Right lobe of liver (tissue), 6 donors: ENCODE measurements at regions not wholly inside any gene's neighbourhood (a gene's known extent, or its start where the extent isn't known, plus 50 kb on each side); places are given as distances from the start of the nearest gene placed in this dataset.

Source experiments
- ATAC-seq, 4 donors: fragments of 200-7000 bp; cut with Tn5 transposase; one replicate each; pipeline ENCODE4 v1.9.1; 2020; ENCODE audit warnings: mild to moderate bottlenecking in 4 of 4, moderate library complexity in 4 of 4
- DNase-seq, 3 donors: peaks; one replicate each; pipeline ENCODE4 v3.0.0-alpha.2; 2020
- H3K27ac ChIP-seq, 3 donors: fragments of 200-600 bp; one replicate each; pipeline ENCODE4 v1.8.0; 2022
- H3K27me3 ChIP-seq, 2 donors: fragments of 200-600 bp; one replicate each; pipeline ENCODE4 v1.8.0; 2022
- H3K36me3 ChIP-seq, 4 donors: fragments of 200-600 bp; sonication (generic) in 1 of 4; one replicate each; pipeline versions ENCODE4 v1.5.1 to v1.8.0; 2017 to 2022; ENCODE audit warnings: control low read depth in 1 of 4
- H3K4me1 ChIP-seq, 4 donors: fragments of 200-600 bp; sonication (generic) in 1 of 4; one replicate each; pipeline versions ENCODE4 v1.5.1 to v1.8.0; 2017 to 2022; ENCODE audit warnings: control low read depth in 1 of 4
- H3K4me3 ChIP-seq, 3 donors: fragments of 200-600 bp; one replicate each; pipeline ENCODE4 v1.8.0; 2022
- H3K9me3 ChIP-seq, 4 donors: fragments of 200-600 bp; sonication (generic) in 1 of 4; one replicate each; pipeline versions ENCODE4 v1.5.1 to v1.8.0; 2017 to 2022; ENCODE audit warnings: control low read depth in 1 of 4
- CTCF ChIP-seq, 4 donors: fragments of 200-600 bp in 3 of 4; fragments of 450-650 bp in 1 of 4; IDR thresholded peaks; one replicate each; pipeline versions ENCODE4 v1.5.1 to v1.8.0; 2016 to 2022; ENCODE audit warnings: antibody characterized with exemption in 4 of 4, mild to moderate bottlenecking in 2 of 4
- POLR2A ChIP-seq: fragments of 450-650 bp; IDR thresholded peaks from one replicate; pipeline ENCODE4 v1.6.1; 2017; ENCODE audit warnings: antibody characterized with exemption, mild to moderate bottlenecking
- WGBS: methylation state at CpG from one replicate; pipeline ENCODE4 v1.1.6; 2018; ENCODE audit warnings: low coverage, low lambda C conversion rate; ENCODE audit not compliant: insufficient coverage; ENCODE audit errors: missing lambda C conversion rate; 5-methylcytosine and 5-hydroxymethylcytosine counted together
- intact Hi-C, 2 donors: fragments of 100-400 bp; cut with DNase I; formaldehyde crosslinking; loops; one replicate each; pipeline versions ENCODE4 v1.11.2 to v1.14.1; 2022
- donor health status: DM: no; HTN: yes; CAD: no.
- donor health status: DM: no; HTN: no; CAD: no.
- donor health status: DM: no; HTN: no; CAD: no.
- donor health status: DM: no; HTN: yes; CAD: no.
- donor health status: DM: no; HTN: yes; CAD: no.

- no peaks in the 10 kb centered on the region for H3K36me3 ChIP-seq
- no peak overlapping the region for H3K4me3 ChIP-seq
- TF ChIP-seq CTCF (IDR thresholded peaks at IDR 0.05) = no peak
- no peak for TF ChIP-seq POLR2A
- no peaks in the 10 kb centered on the region for H3K27me3 ChIP-seq
- intact Hi-C loops = no loop called here
- no peaks in the 10 kb centered on the region for H3K9me3 ChIP-seq
- DNase-seq = no peak
- no peak for ATAC-seq
- H3K27ac ChIP-seq = no peak overlapping the region
- H3K4me1 ChIP-seq = no peaks in the 10 kb centered on the region
- 88% methylated on average over 2 of the region's 2 CpGs for WGBS
These were observed 68.0 kb downstream of the OLIG3 start for GRCh38 chr6:137426007-137426689.

- TF ChIP-seq POLR2A = no peak
- no peak for TF ChIP-seq CTCF (IDR thresholded peaks at IDR 0.05)
- Histone ChIP-seq H3K27me3 (no peaks in the 10 kb centered on the region), H3K36me3 (no peaks in the 10 kb centered on the region), H3K9me3 (no peaks in the 10 kb centered on the region), H3K27ac (no peak overlapping the region), H3K4me3 (no peak overlapping the region), H3K4me1 (no peaks in the 10 kb centered on the region)
- intact Hi-C loops = no loop called here
- 49% methylated on average over 3 of the region's 3 CpGs for WGBS
- DNase-seq = no peak
- ATAC-seq = no peak
These were observed 69.9 kb downstream of the OLIG3 start for GRCh38 chr6:137424251-137424650.

- no peaks in the 10 kb centered on the region for H3K4me1 ChIP-seq
- no peak overlapping the region for H3K4me3 ChIP-seq
- intact Hi-C loops = no loop called here
- no peaks in the 10 kb centered on the region for H3K36me3 ChIP-seq
- no peak overlapping the region for H3K27ac ChIP-seq
- no peak for TF ChIP-seq CTCF (IDR thresholded peaks at IDR 0.05)
- no peak for TF ChIP-seq POLR2A
- 60% methylated on average over 3 of the region's 3 CpGs for WGBS
- no peak for ATAC-seq
- H3K27me3 ChIP-seq = no peaks in the 10 kb centered on the region
- no peaks in the 10 kb centered on the region for H3K9me3 ChIP-seq
- no peak for DNase-seq
These were observed 70.6 kb downstream of the OLIG3 start for GRCh38 chr6:137423451-137424168.

- WGBS = 60% methylated on average over 2 of the region's 2 CpGs
- no peak for ATAC-seq
- TF ChIP-seq POLR2A (no peak), CTCF (IDR thresholded peaks at IDR 0.05) (no peak)
- Histone ChIP-seq H3K27me3 (no peaks in the 10 kb centered on the region), H3K27ac (no peak overlapping the region), H3K4me3 (no peak overlapping the region), H3K9me3 (no peaks in the 10 kb centered on the region), H3K4me1 (peaks cover 0 to 3% (median 0%) of the 10 kb centered on the region in 4 donors), H3K36me3 (no peaks in the 10 kb centered on the region)
- intact Hi-C loops = loop anchor here in 1 of 2 donors (10.0 kb wide), 1 partner anchor 143 kb away; no protein-coding TSS in a partner anchor
- no peak for DNase-seq
These were observed 76.8 kb downstream of the OLIG3 start for GRCh38 chr6:137417396-137417795.
